Left lobe of liver (tissue), 2 donors: ENCODE measurements at regions not wholly inside any gene's neighbourhood (a gene's known extent, or its start where the extent isn't known, plus 50 kb on each side); places are given as distances from the start of the nearest gene placed in this dataset.
"Not testable (repeated sequence)": the region's sequence is repeated elsewhere in the genome, so short reads cannot be mapped to it uniquely, and the experiment has no call there.

ENCODE experiments used
- ATAC-seq: fragments of 200-7000 bp; cut with Tn5 transposase; one replicate; pipeline ENCODE4 v1.9.1; 2020; ENCODE audit warnings: mild to moderate bottlenecking, moderate library complexity
- DNase-seq: peaks from one replicate; pipeline ENCODE4 v3.0.0-alpha.2; 2020; ENCODE audit warnings: low spot score
- donor health status: DM: no; HTN: no; CAD: no; lungs with moderate emphysema.
- donor health status: DM: no; HTN: yes; CAD: no.

GRCh38 chr12:73656375-73656774, 881.3 kb upstream of the ATXN7L3B start:
- peak; percentile 88 for ATAC-seq

DNA sequence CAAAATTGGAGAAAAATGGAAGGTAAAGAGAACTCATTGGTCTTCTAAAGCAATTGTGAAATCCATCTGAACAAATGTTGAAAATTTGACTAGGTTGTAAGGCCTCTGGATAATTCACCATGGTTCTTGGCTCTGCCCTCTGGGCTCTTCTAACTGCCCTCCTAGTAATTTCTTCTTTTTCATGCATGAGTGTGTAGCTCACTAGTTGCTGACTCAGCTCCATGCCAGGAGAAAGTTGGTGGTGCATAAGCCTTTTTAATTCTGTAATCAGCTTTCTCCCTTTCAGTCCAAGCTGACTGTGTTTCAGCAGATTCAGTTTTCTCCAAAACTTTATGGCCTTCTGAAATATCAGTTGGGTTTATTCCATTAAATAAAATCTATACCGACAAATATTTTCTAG, 877.8 kb upstream of the ATXN7L3B start:
- no peak for DNase-seq
- ATAC-seq: no peak

More at GRCh38 chr12:73656375-73656774, 881.3 kb upstream of the ATXN7L3B start:
- DNase-seq: no peak

DNA sequence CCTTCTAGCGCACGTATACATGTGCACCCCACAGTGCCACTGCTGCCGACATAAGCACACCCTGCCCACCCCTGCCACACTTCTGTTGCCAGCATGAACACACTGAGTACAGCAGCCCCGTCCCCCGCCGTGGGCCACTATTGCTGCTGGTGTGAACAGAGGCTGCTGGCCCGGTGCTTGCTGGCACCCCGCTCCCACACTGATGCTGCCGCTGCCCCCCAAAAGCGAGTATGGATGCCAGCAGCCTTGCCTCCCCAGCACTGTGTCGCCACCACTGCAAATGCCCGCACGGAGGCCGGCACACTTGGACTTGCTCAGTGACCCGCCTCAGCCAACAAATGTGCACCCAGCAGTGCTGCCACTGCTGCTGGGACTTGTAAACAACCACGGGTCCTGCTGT, 872.4 kb upstream of the ATXN7L3B start:
- ATAC-seq: no peak
- no peak for DNase-seq

GRCh38 chr12:73671550-73671949, 866.1 kb upstream of the ATXN7L3B start:
- DNase-seq, ATAC-seq: not testable (repeated sequence)

- DNase-seq (no peak), ATAC-seq (no peak)
These were observed 859.9 kb upstream of the ATXN7L3B start for GRCh38 chr12:73677520-73678291.

- DNase-seq (no peak), ATAC-seq (no peak)
These were observed 859.3 kb upstream of the ATXN7L3B start for GRCh38 chr12:73678335-73678734.

DNA sequence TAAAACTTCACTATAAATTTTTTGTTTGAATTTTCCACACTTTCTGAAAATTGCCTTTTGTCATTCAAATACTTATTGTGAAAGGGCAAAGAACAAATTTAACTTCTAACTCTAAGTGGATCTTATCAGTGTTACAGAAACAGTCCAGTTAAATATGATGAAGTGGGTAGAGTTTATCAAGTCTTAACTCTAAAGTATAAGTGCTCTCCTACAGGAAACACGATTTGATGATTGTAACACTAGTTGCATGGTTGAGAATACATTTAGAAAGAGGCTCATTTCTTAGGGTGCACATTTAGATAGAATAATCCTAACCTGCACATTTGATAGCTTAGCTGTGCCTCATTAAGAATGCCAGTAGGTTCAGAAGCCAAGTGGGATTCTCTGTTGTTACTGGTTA, 838.3 kb upstream of the ATXN7L3B start:
- DNase-seq (no peak), ATAC-seq (no peak)

GRCh38 chr12:73714655-73715054, 823.0 kb upstream of the ATXN7L3B start:
- ATAC-seq (no peak), DNase-seq (no peak)

DNA sequence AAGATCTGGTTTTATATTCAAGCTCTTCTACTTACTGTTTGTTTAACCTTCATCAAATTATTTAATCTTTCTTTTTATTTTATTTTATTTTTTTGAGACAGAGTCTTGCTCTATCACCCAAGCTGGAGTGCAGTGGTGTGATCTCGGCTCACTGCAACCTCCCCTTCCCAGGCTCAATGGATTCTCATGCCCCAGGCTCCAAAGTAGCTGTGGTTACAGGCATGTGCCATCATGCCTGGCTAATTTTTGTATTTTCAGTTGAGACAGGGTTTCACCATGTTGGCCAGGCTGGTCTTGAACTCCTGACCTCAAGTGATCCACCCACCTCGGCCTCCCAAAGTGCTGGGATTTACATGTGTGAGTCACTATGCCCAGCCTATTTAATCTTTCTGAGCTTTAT, 821.5 kb upstream of the ATXN7L3B start:
- DNase-seq, ATAC-seq: not testable (repeated sequence)

- ATAC-seq (no peak), DNase-seq (no peak)
These were observed 818.4 kb upstream of the ATXN7L3B start for GRCh38 chr12:73719223-73719622.

DNA sequence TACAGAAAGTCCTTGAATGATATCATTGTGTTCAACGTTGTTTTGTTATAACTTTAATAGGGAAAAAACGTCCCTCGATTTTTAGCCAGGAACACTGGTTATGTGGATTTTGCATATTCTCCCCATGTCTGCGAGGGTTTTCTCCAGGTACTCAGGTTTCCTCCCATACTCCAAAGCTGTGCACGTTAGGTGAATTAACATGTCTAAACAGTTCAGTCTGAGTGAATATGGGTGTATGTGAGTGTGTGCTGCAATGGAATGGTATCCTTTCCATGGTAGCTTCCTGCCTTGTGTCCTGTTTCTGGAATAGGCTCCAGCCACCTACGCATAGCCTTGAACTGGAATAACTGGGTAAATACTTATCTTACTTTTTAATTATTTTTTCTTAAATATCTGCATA, 810.8 kb upstream of the ATXN7L3B start:
- ATAC-seq (no peak), DNase-seq (no peak)

DNA sequence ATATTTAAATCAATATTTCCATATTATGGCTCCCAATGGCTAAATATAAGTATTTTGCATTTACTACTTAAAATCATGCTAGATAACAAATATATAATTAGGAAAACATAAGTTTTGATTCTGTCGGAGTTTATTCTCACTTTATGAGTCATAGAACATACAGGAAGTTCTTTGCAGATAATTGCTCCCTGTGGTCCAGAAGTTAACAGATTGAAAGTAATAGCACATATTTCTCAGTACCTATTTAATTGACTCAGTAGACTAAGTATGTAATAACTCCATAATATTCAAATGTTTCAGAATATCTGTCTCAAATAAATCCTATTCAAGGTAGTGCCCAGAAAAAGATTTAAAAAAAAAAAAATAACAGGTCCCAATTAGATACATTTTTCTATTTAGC, 806.0 kb upstream of the ATXN7L3B start:
- no peak for DNase-seq
- ATAC-seq: no peak

GRCh38 chr12:73769337-73769736, 768.3 kb upstream of the ATXN7L3B start:
- DNase-seq: no peak
- peak; percentile 19 for ATAC-seq

GRCh38 chr12:73798523-73798922, 739.1 kb upstream of the ATXN7L3B start:
- ATAC-seq (no peak), DNase-seq (no peak)

DNA sequence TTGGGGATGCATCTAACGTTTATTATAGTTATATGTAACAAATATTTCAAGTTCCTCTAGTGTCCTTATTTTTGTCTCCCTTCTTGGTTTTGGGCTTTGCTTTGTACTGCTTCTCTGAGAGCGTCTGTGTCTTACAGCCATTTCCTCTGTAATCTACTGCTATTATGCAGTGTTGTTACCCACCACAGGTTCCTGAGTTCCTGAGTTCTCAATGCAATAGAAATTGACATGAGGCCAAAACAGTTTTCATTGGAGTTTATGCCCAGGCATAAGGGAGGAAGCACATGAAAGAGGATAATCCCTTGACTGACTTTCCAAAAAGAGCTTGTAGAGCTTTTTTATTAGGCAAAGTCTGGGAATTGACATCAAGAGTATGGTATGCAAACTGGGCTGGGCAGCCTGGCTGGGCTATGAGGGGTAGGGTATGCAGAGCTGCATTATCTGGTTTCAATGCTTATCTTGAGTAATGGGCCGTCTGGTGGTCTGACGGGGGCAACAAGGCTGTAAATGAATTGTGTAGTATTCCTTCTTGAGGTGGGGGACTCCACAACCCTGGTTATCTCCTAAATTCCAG, 722.5 kb upstream of the ATXN7L3B start:
- DNase-seq (no peak), ATAC-seq (no peak)

DNA sequence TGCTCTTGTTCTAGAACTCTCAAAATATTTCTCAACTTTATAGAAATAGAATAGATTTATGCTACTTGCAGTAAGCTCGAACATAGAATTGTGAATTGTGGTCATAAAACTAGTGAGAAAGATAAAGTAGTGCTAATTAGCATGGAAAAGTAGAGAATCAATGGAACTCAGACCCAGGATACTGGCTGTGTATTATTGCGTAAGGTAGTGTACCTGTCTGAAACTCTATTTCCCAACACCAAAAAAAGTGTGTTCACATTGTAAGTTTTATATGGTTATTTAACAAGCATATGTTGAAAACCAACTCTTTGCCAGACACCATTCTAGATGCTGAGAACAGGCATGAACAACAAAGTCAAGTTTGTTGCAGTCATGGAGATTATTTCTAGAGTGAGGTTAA, 720.5 kb upstream of the ATXN7L3B start:
- peak; percentile 51 for ATAC-seq

DNA sequence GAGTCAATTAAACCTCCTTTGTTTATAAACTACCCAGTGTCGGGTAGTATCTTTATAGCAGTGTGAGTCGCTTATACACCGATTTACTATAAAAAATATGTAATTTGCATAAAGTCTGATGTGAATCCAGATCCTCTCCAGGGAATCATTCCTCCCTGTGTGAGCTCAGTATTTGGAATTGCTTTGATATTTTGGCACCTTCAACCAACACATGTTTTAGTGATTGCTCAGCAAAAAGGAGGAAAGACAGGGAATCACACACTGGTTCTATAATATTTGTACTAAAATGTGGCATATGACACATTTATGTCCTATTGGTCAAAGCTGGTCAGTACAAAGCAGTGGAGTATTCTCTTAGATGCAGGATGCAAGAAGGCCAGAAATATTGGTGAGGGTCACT, 703.9 kb upstream of the ATXN7L3B start:
- DNase-seq (no peak), ATAC-seq (no peak)

More for the DNA sequence above, 720.5 kb upstream of the ATXN7L3B start:
- DNase-seq: no peak

DNA sequence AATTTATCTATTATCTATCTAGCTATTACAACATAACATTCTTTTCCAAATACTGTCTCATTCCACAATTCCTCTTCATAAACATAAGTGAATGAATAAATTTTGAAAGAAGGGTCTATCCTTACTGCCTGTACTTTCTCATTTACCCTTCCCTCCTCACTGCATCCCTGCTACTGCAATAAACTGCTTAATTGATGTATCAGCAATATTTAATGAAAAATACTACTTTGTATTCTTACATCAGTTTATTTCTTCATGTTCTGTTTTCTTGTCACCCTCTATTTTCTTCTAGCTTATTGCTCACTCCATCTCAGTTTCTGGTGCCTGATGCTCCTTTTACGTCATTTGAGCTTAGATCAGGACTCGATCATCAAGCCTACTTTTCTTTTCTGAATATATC, 695.7 kb upstream of the ATXN7L3B start:
- DNase-seq: no peak

GRCh38 chr12:73863546-73863945, 674.1 kb upstream of the ATXN7L3B start:
- no peak for ATAC-seq
- no peak for DNase-seq

More for the DNA sequence above, 695.7 kb upstream of the ATXN7L3B start:
- no peak for ATAC-seq

- ATAC-seq (no peak), DNase-seq (no peak)
These were observed 670.5 kb upstream of the ATXN7L3B start for GRCh38 chr12:73867147-73867546.

DNA sequence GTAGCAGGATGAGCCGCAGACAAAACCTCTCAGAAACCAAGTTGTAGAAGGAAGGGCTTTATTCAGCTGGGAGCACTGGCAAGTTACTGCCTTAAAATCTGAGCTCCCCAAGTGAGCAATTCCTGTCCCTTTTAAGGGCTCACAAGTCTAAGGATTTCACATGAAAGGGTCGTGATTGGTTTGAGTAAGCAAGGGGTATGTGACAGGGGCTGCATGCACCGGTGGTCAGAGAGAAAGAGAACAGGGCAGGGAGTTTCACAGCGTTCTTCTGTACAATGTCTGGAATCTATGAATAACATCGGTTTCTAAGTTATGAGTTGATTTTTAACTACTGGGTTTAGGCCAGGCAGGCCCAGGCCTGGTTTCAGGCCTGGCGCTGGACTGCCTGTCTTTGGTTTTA, 660.3 kb upstream of the ATXN7L3B start:
- ATAC-seq, DNase-seq: not testable (repeated sequence)

DNA sequence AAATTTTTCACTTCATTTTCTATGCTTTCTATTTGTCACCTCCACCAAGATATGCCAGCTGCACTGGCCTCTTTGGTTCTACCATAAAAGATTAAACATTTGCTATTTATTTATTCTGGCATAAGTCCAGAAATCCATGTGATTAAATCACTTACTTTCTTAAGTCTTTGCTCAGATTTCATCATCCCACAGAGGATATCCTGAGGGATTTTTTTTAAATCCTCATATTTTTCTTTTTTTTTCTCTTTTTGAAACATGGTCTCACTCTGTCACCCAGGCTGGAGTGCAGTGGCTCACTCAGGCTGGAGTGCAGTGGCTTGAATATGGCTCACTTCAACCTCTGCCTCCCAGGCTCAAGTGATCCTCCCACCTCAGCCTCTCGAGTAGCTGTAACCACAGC, 645.4 kb upstream of the ATXN7L3B start:
- ATAC-seq: no peak
- no peak for DNase-seq

GRCh38 chr12:73898645-73899044, 639.0 kb upstream of the ATXN7L3B start:
- DNase-seq: no peak
- no peak for ATAC-seq
